ENCODE measurements at regions not wholly inside any gene's neighbourhood (a gene's known extent, or its start where the extent isn't known, plus 50 kb on each side); places are given as distances from the start of the nearest gene placed in this dataset.

DNA sequence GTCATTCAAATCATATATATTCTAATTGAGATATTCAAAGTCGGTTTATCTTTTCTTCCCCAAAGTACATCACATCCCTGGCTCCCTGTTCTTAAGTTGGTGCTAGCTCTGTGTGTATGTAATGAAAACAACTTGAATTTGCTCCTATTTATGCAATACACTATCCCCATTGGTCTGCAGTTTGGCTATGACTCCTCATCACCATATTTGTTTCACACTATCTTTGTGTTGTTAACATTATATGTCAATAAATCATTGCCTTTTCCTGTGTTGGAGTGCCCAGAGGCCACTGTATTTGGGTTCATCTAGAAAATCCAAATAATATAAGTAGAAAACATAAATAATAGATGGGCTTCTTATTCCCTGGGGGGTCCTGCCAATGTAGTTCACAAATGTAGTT lies 306.6 kb upstream of the TENM4 start:
- no peak overlapping the region for H3K23ac ChIP-seq (ENCODE audit: low read length in 2 of 2)
- no peak overlapping the region for H3K18ac ChIP-seq (ENCODE audit: low read depth in 1 of 2, low read length in 2 of 2)
- H3K4me2 ChIP-seq (ENCODE audit: low read length, poor library complexity, severe bottlenecking), result no peak overlapping the region
- H2AK5ac ChIP-seq (ENCODE audit: low read length, severe bottlenecking), result no peak overlapping the region
- H2BK12ac ChIP-seq (ENCODE audit: low read length in 2 of 2), result no peak overlapping the region
- H3K9me3 ChIP-seq (ENCODE audit: control insufficient read depth, low read length), result no peaks in the 10 kb centered on the region
- H3K36me3 ChIP-seq (ENCODE audit: control insufficient read depth in 1 of 2, insufficient read depth in 2 of 2, low read depth in 1 of 2, low read length in 2 of 2), result no peaks in the 10 kb centered on the region
- H3K27me3 ChIP-seq (ENCODE audit: control insufficient read depth in 1 of 2, insufficient read depth in 1 of 2, low read length in 2 of 2), result no peaks in the 10 kb centered on the region
- H4K8ac ChIP-seq (ENCODE audit: low read length), result no peak overlapping the region
- no CpG with 5 or more reads among the region's 1 CpG for WGBS
- no peaks in the 10 kb centered on the region for H3K79me1 ChIP-seq (replicated peaks; ENCODE audit: low read length, poor library complexity, severe bottlenecking)
- H4K91ac ChIP-seq (ENCODE audit: low read length), result no peak overlapping the region
- H3K27ac ChIP-seq (ENCODE audit: low read length, poor library complexity, severe bottlenecking), result no peak overlapping the region
- no peak overlapping the region for H3K4ac ChIP-seq (ENCODE audit: low read depth in 1 of 2, low read length in 2 of 2)
- no peak overlapping the region for H2AFZ ChIP-seq (ENCODE audit: low read depth, low read length)
- H3K4me3 ChIP-seq (ENCODE audit: insufficient read depth in 1 of 2, low read depth in 1 of 2, low read length in 2 of 2), result no peak overlapping the region
- no peaks in the 10 kb centered on the region for H3K4me1 ChIP-seq (ENCODE audit: control insufficient read depth, insufficient read depth, low read depth, low read length)
- H2BK120ac ChIP-seq (ENCODE audit: low read depth, low read length), result no peak overlapping the region
- no peak for DNase-seq
- no peak overlapping the region for H2BK15ac ChIP-seq (ENCODE audit: low read depth, poor library complexity, severe bottlenecking)
- H3K14ac ChIP-seq (ENCODE audit: low read length in 2 of 2), result no peak overlapping the region
- no peak overlapping the region for H2BK5ac ChIP-seq (ENCODE audit: low read depth, low read length, poor library complexity, severe bottlenecking)
- H3K9ac ChIP-seq (ENCODE audit: low read length), result no peak overlapping the region

DNA sequence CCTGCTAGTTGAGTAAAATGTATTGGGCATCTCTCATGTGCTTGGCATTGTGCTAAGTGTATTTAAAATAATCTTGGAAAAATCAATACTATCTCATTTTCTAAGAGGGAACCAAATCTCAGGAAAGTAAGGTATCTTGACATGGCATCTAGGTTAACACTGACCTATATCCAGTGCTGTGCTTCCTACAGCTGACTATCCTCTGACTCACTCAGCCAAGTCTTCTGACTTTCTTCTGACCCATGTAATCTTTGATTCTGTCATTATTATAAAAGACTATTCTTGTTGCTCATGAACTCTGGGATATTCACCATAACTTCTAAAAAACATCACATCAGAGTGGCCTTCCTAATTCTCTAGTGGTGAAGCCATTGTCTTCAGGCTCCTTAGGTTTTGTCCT lies 304.1 kb upstream of the TENM4 start:
- H3K4me2 ChIP-seq (ENCODE audit: low read length, poor library complexity, severe bottlenecking), result no peak overlapping the region
- no peak overlapping the region for H2AK5ac ChIP-seq (ENCODE audit: low read length, severe bottlenecking)
- H2BK120ac ChIP-seq (ENCODE audit: low read depth, low read length), result no peak overlapping the region

DNA sequence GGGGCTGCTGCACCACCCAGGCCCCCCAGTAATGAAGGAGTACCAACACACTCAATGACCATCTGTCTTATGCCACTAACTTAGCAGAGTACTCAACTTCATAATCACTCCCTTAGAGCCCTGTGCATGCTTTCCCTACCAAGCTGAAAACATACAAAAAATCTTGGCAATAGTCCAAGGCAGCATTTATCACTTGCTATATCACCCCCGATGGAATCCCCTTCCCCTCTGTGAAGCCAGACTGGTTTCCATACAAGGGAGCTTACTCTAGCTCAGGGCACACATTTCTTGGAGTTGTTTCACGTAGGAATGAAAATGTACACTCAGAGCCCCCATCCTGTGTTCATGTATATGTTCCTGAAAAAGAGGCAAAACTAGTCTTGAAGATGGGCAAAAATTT lies 301.3 kb upstream of the TENM4 start:
- no peaks in the 10 kb centered on the region for H3K9me3 ChIP-seq (ENCODE audit: control insufficient read depth, low read length)
- no peak overlapping the region for H3K9ac ChIP-seq (ENCODE audit: low read length)
- no peak overlapping the region for H2BK15ac ChIP-seq (ENCODE audit: low read depth, poor library complexity, severe bottlenecking)
- 70% methylated on average over 2 of the region's 2 CpGs for WGBS
- no peak overlapping the region for H3K18ac ChIP-seq (ENCODE audit: low read depth in 1 of 2, low read length in 2 of 2)
- H3K27me3 ChIP-seq (ENCODE audit: control insufficient read depth in 1 of 2, insufficient read depth in 1 of 2, low read length in 2 of 2), result no peaks in the 10 kb centered on the region
- no peak overlapping the region for H4K8ac ChIP-seq (ENCODE audit: low read length)
- H2BK5ac ChIP-seq (ENCODE audit: low read depth, low read length, poor library complexity, severe bottlenecking), result no peak overlapping the region
- no peak overlapping the region for H2BK120ac ChIP-seq (ENCODE audit: low read depth, low read length)
- H2BK12ac ChIP-seq (ENCODE audit: low read length in 2 of 2), result no peak overlapping the region
- H3K4me3 ChIP-seq (ENCODE audit: insufficient read depth in 1 of 2, low read depth in 1 of 2, low read length in 2 of 2), result no peak overlapping the region
- H3K4me2 ChIP-seq (ENCODE audit: low read length, poor library complexity, severe bottlenecking), result no peak overlapping the region
- H3K4ac ChIP-seq (ENCODE audit: low read depth in 1 of 2, low read length in 2 of 2), result no peak overlapping the region
- no peak overlapping the region for H3K23ac ChIP-seq (ENCODE audit: low read length in 2 of 2)
- no peak for DNase-seq
- H3K4me1 ChIP-seq (ENCODE audit: control insufficient read depth, insufficient read depth, low read depth, low read length), result no peaks in the 10 kb centered on the region
- H3K79me1 ChIP-seq (replicated peaks; ENCODE audit: low read length, poor library complexity, severe bottlenecking), result no peaks in the 10 kb centered on the region
- no peak overlapping the region for H2AK5ac ChIP-seq (ENCODE audit: low read length, severe bottlenecking)
- no peak overlapping the region for H3K27ac ChIP-seq (ENCODE audit: low read length, poor library complexity, severe bottlenecking)
- no peak overlapping the region for H4K91ac ChIP-seq (ENCODE audit: low read length)
- H3K14ac ChIP-seq (ENCODE audit: low read length in 2 of 2), result no peak overlapping the region
- no peak overlapping the region for H2AFZ ChIP-seq (ENCODE audit: low read depth, low read length)
- no peaks in the 10 kb centered on the region for H3K36me3 ChIP-seq (ENCODE audit: control insufficient read depth in 1 of 2, insufficient read depth in 2 of 2, low read depth in 1 of 2, low read length in 2 of 2)

More for the DNA sequence above, 304.1 kb upstream of the TENM4 start:
- Histone ChIP-seq H2BK5ac (ENCODE audit: low read depth, low read length, poor library complexity, severe bottlenecking) (no peak overlapping the region), H3K4me1 (ENCODE audit: control insufficient read depth, insufficient read depth, low read depth, low read length) (no peaks in the 10 kb centered on the region), H3K9me3 (ENCODE audit: control insufficient read depth, low read length) (no peaks in the 10 kb centered on the region), H2AFZ (ENCODE audit: low read depth, low read length) (no peak overlapping the region), H2BK12ac (ENCODE audit: low read length in 2 of 2) (no peak overlapping the region), H3K18ac (ENCODE audit: low read depth in 1 of 2, low read length in 2 of 2) (no peak overlapping the region), H4K91ac (ENCODE audit: low read length) (no peak overlapping the region), H3K23ac (ENCODE audit: low read length in 2 of 2) (no peak overlapping the region), H3K9ac (ENCODE audit: low read length) (no peak overlapping the region), H3K4ac (ENCODE audit: low read depth in 1 of 2, low read length in 2 of 2) (no peak overlapping the region), H2BK15ac (ENCODE audit: low read depth, poor library complexity, severe bottlenecking) (no peak overlapping the region), H3K27me3 (ENCODE audit: control insufficient read depth in 1 of 2, insufficient read depth in 1 of 2, low read length in 2 of 2) (no peaks in the 10 kb centered on the region), H3K27ac (ENCODE audit: low read length, poor library complexity, severe bottlenecking) (no peak overlapping the region), H4K8ac (ENCODE audit: low read length) (no peak overlapping the region), H3K79me1 (replicated peaks; ENCODE audit: low read length, poor library complexity, severe bottlenecking) (no peaks in the 10 kb centered on the region), H3K36me3 (ENCODE audit: control insufficient read depth in 1 of 2, insufficient read depth in 2 of 2, low read depth in 1 of 2, low read length in 2 of 2) (no peaks in the 10 kb centered on the region), H3K14ac (ENCODE audit: low read length in 2 of 2) (no peak overlapping the region), H3K4me3 (ENCODE audit: insufficient read depth in 1 of 2, low read depth in 1 of 2, low read length in 2 of 2) (no peak overlapping the region)
- DNase-seq, result no peak

DNA sequence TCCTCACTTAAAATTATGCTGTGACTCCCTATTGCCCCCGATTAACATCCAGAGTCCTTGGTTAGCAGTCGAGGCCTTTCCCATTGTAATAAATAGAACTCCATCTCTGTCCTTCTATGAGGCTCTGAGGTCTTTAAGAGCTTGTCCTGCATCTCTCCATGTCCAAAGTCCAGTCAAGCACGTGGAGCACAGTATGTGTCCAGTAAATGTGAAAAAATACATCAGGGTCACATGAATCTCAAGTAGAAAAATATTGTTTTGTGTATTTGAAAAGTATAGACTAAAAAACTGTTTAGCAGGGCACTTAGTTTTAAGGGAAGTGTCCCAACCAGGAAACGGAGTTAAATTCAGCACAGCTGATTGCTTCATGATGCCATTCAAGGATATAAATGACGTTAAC lies 298.8 kb upstream of the TENM4 start:
- H3K4me2 ChIP-seq (ENCODE audit: low read length, poor library complexity, severe bottlenecking), result no peak overlapping the region
- no peak overlapping the region for H4K91ac ChIP-seq (ENCODE audit: low read length)
- no peak overlapping the region for H3K9ac ChIP-seq (ENCODE audit: low read length)
- H2AK5ac ChIP-seq (ENCODE audit: low read length, severe bottlenecking), result no peak overlapping the region
- no peak overlapping the region for H2BK5ac ChIP-seq (ENCODE audit: low read depth, low read length, poor library complexity, severe bottlenecking)
- no peak for DNase-seq
- no peak overlapping the region for H3K27ac ChIP-seq (ENCODE audit: low read length, poor library complexity, severe bottlenecking)
- no peak overlapping the region for H2BK120ac ChIP-seq (ENCODE audit: low read depth, low read length)
- H3K14ac ChIP-seq (ENCODE audit: low read length in 2 of 2), result no peak overlapping the region
- no peak overlapping the region for H3K4me3 ChIP-seq (ENCODE audit: insufficient read depth in 1 of 2, low read depth in 1 of 2, low read length in 2 of 2)
- no peaks in the 10 kb centered on the region for H3K27me3 ChIP-seq (ENCODE audit: control insufficient read depth in 1 of 2, insufficient read depth in 1 of 2, low read length in 2 of 2)
- H3K23ac ChIP-seq (ENCODE audit: low read length in 2 of 2), result no peak overlapping the region
- no peaks in the 10 kb centered on the region for H3K36me3 ChIP-seq (ENCODE audit: control insufficient read depth in 1 of 2, insufficient read depth in 2 of 2, low read depth in 1 of 2, low read length in 2 of 2)
- H2BK12ac ChIP-seq (ENCODE audit: low read length in 2 of 2), result no peak overlapping the region
- no peak overlapping the region for H2BK15ac ChIP-seq (ENCODE audit: low read depth, poor library complexity, severe bottlenecking)
- H3K4ac ChIP-seq (ENCODE audit: low read depth in 1 of 2, low read length in 2 of 2), result no peak overlapping the region
- no peaks in the 10 kb centered on the region for H3K79me1 ChIP-seq (replicated peaks; ENCODE audit: low read length, poor library complexity, severe bottlenecking)
- H3K9me3 ChIP-seq (ENCODE audit: control insufficient read depth, low read length), result no peaks in the 10 kb centered on the region
- no peaks in the 10 kb centered on the region for H3K4me1 ChIP-seq (ENCODE audit: control insufficient read depth, insufficient read depth, low read depth, low read length)
- no peak overlapping the region for H4K8ac ChIP-seq (ENCODE audit: low read length)
- no peak overlapping the region for H3K18ac ChIP-seq (ENCODE audit: low read depth in 1 of 2, low read length in 2 of 2)
- 69% methylated on average over 5 of the region's 5 CpGs for WGBS
- H2AFZ ChIP-seq (ENCODE audit: low read depth, low read length), result no peak overlapping the region
